CD14-positive monocyte (primary cell): ENCODE measurements at regions not wholly inside any gene's neighbourhood (a gene's known extent, or its start where the extent isn't known, plus 50 kb on each side); places are given as distances from the start of the nearest gene placed in this dataset.

Experiments
- DNase-seq, 3 donors: peaks; one replicate each; pipeline ENCODE4 v3.0.0-alpha.2; 2011 to 2022
- H2AFZ ChIP-seq: 2 replicates; pipeline ENCODE4 v1.6.0; 2012; ENCODE audit warnings: mild to moderate bottlenecking, low read depth, low read length, inconsistent platforms; ENCODE audit not compliant: insufficient read depth, poor library complexity, severe bottlenecking
- H3K27ac ChIP-seq, 2 donors: 1 replicate in 1 of 2; 2 replicates in 1 of 2; pipeline ENCODE4 v1.5.1; 2012 to 2013; ENCODE audit warnings: low read length in 2 of 2, control low read depth in 1 of 2, inconsistent platforms in 1 of 2, low read depth in 1 of 2, mild to moderate bottlenecking in 1 of 2
- H3K27me3 ChIP-seq, 2 donors: one replicate each; pipeline versions ENCODE4 v1.6.0 to v1.6.1; 2011 to 2013; ENCODE audit warnings: low read length in 2 of 2; ENCODE audit not compliant: control insufficient read depth in 2 of 2, insufficient read depth in 2 of 2
- H3K36me3 ChIP-seq, 2 donors: replicated peaks in 1 of 2; 1 replicate in 1 of 2; 2 replicates in 1 of 2; pipeline versions ENCODE4 v1.5.1 to v1.6.1; 2012 to 2013; ENCODE audit warnings: low read length in 2 of 2, control low read depth in 1 of 2, inconsistent platforms in 1 of 2, mild to moderate bottlenecking in 1 of 2; ENCODE audit not compliant: insufficient read depth in 2 of 2, control insufficient read depth in 1 of 2
- H3K4me1 ChIP-seq, 2 donors: 1 replicate in 1 of 2; 2 replicates in 1 of 2; pipeline versions ENCODE4 v1.5.1 to v1.6.1; 2012 to 2013; ENCODE audit warnings: low read length in 2 of 2, control low read depth in 1 of 2, inconsistent platforms in 1 of 2, mild to moderate bottlenecking in 1 of 2, moderate library complexity in 1 of 2; ENCODE audit not compliant: insufficient read depth in 2 of 2, control insufficient read depth in 1 of 2
- H3K4me2 ChIP-seq: replicated peaks from 2 replicates; pipeline ENCODE3; 2012; ENCODE audit warnings: low read length, moderate library complexity, mild to moderate bottlenecking; ENCODE audit not compliant: poor library complexity, severe bottlenecking; ENCODE audit errors: extremely low read depth
- H3K4me3 ChIP-seq, 3 experiments: fragments of 200-600 bp in 1 of 3; sonication (generic) in 1 of 3; replicated peaks in 1 of 3; 1 replicate in 2 of 3; 2 replicates in 1 of 3; pipeline ENCODE4 v1.5.1; 2011 to 2013; ENCODE audit warnings: low read length in 3 of 3, mild to moderate bottlenecking in 3 of 3, control low read depth in 2 of 3, low read depth in 2 of 3, inconsistent platforms in 1 of 3, moderate library complexity in 1 of 3
- H3K79me2 ChIP-seq: 2 replicates; pipeline ENCODE4 v1.6.0; 2012; ENCODE audit warnings: mild to moderate bottlenecking, control low read depth, inconsistent platforms, low read length, moderate library complexity; ENCODE audit not compliant: insufficient read depth
- H3K9ac ChIP-seq: 2 replicates; pipeline ENCODE4 v1.6.0; 2017; ENCODE audit warnings: low read length, mild to moderate bottlenecking; ENCODE audit not compliant: insufficient read depth, poor library complexity, severe bottlenecking
- H3K9me3 ChIP-seq, 2 donors: replicated peaks in 1 of 2; 1 replicate in 1 of 2; 2 replicates in 1 of 2; pipeline versions ENCODE4 v1.5.1 to v1.6.1; 2012 to 2013; ENCODE audit warnings: low read length in 2 of 2, control low read depth in 1 of 2; ENCODE audit not compliant: control insufficient read depth in 1 of 2, insufficient read depth in 1 of 2
- H4K20me1 ChIP-seq: 2 replicates; pipeline ENCODE4 v1.6.0; 2012; ENCODE audit warnings: mild to moderate bottlenecking, low read length, control low read depth, moderate library complexity; ENCODE audit not compliant: insufficient read depth
- H3K27ac Mint-ChIP-seq, 7 donors: one replicate each; pipeline ENCODE4 v1.8.0; 2020; ENCODE audit warnings: mild to moderate bottlenecking in 7 of 7, mixed read lengths in 7 of 7, moderate library complexity in 6 of 7, inconsistent platforms in 2 of 7
- H3K27me3 Mint-ChIP-seq, 3 donors: one replicate each; pipeline ENCODE4 v1.8.0; 2021 to 2022; ENCODE audit warnings: low read depth in 3 of 3, mild to moderate bottlenecking in 3 of 3, mixed read lengths in 3 of 3, moderate library complexity in 3 of 3, inconsistent platforms in 1 of 3
- H3K36me3 Mint-ChIP-seq, 2 donors: one replicate each; pipeline ENCODE4 v1.8.0; 2020; ENCODE audit warnings: mixed read lengths in 2 of 2, inconsistent platforms in 1 of 2, mild to moderate bottlenecking in 1 of 2
- H3K4me1 Mint-ChIP-seq: one replicate; pipeline ENCODE4 v1.8.0; 2020; ENCODE audit warnings: mild to moderate bottlenecking, mixed read lengths
- H3K4me3 Mint-ChIP-seq, 2 donors: one replicate each; pipeline ENCODE4 v1.8.0; 2020; ENCODE audit warnings: mild to moderate bottlenecking in 2 of 2, mixed read lengths in 2 of 2, moderate library complexity in 1 of 2
- H3K9me3 Mint-ChIP-seq, 7 donors: one replicate each; pipeline ENCODE4 v1.8.0; 2020 to 2022; ENCODE audit warnings: mixed read lengths in 7 of 7, mild to moderate bottlenecking in 6 of 7, moderate library complexity in 6 of 7, inconsistent platforms in 2 of 7
- CTCF ChIP-seq: fragments of 200-600 bp; IDR thresholded peaks from one replicate; pipeline ENCODE4 v1.8.0; 2022; ENCODE audit warnings: antibody characterized with exemption, mild to moderate bottlenecking
- WGBS: methylation state at CpG from one replicate; pipeline ENCODE4 v1.1.5; 2013; ENCODE audit warnings: missing lambda C conversion rate; ENCODE audit not compliant: insufficient coverage; 5-methylcytosine and 5-hydroxymethylcytosine counted together
- intact Hi-C, 2 donors: fragments of 100-400 bp; cut with micrococcal nuclease; formaldehyde crosslinking; loops; one replicate each; pipeline versions ENCODE4 v1.15.0 to v1.15.1; 2023

- no peak overlapping the region for H3K27ac Mint-ChIP-seq
- Histone ChIP-seq H3K4me3 (no peak overlapping the region), H3K4me1 (no peaks in the 10 kb centered on the region), H3K9ac (no peak overlapping the region), H4K20me1 (no peaks in the 10 kb centered on the region), H3K4me2 (no peak overlapping the region), H3K27me3 (no peaks in the 10 kb centered on the region), H3K36me3 (no peaks in the 10 kb centered on the region), H3K9me3 (peaks cover 5 to 6% of the 10 kb centered on the region in 2 donors), H3K27ac (no peak overlapping the region), H2AFZ (no peak overlapping the region), H3K79me2 (no peaks in the 10 kb centered on the region)
- H3K27me3 Mint-ChIP-seq = no peaks in the 10 kb centered on the region
- no CpG with 5 or more reads among the region's 2 CpGs for WGBS
- no peak for TF ChIP-seq CTCF
- peaks cover 0 to 11% (median 3%) of the 10 kb centered on the region in 7 donors for H3K9me3 Mint-ChIP-seq
- intact Hi-C loops = no loop called here
- H3K4me1 Mint-ChIP-seq = no peaks in the 10 kb centered on the region
- no peak overlapping the region for H3K4me3 Mint-ChIP-seq
- no peaks in the 10 kb centered on the region for H3K36me3 Mint-ChIP-seq
- DNase-seq = no peak
Observed at GRCh38 chr4:149145803-149146202, 669.8 kb downstream of the IQCM start.

GRCh38 chr4:149144060-149144459 is 671.6 kb downstream of the IQCM start:
- Histone ChIP-seq H3K27me3 (no peaks in the 10 kb centered on the region), H3K79me2 (no peaks in the 10 kb centered on the region), H3K36me3 (no peaks in the 10 kb centered on the region), H3K4me3 (no peak overlapping the region), H3K27ac (no peak overlapping the region), H3K4me2 (no peak overlapping the region), H4K20me1 (no peaks in the 10 kb centered on the region), H3K9me3 (peaks cover 5 to 6% of the 10 kb centered on the region in 2 donors), H2AFZ (no peak overlapping the region), H3K9ac (no peak overlapping the region), H3K4me1 (no peaks in the 10 kb centered on the region)
- intact Hi-C loops = no loop called here
- no peak overlapping the region for H3K27ac Mint-ChIP-seq
- TF ChIP-seq CTCF = no peak
- DNase-seq = no peak
- H3K9me3 Mint-ChIP-seq = peaks cover 0 to 13% (median 3%) of the 10 kb centered on the region in 7 donors
- H3K4me3 Mint-ChIP-seq = no peak overlapping the region
- WGBS = 67% methylated on average over 1 of the region's 1 CpG
- H3K4me1 Mint-ChIP-seq = no peaks in the 10 kb centered on the region
- H3K27me3 Mint-ChIP-seq = no peaks in the 10 kb centered on the region
- no peaks in the 10 kb centered on the region for H3K36me3 Mint-ChIP-seq
